Neural cell (in vitro differentiated cells): ENCODE measurements at regions not wholly inside any gene's neighbourhood (a gene's known extent, or its start where the extent isn't known, plus 50 kb on each side); places are given as distances from the start of the nearest gene placed in this dataset.

Experiments used
- H2AFZ ChIP-seq: fragments of 200-600, 300-800 bp; sonication (generic), shearing (Covaris generic); 2 replicates; pipeline ENCODE4 v1.6.0; 2014; ENCODE audit warnings: low read depth, mild to moderate bottlenecking, antibody characterized with exemption, low read length, moderate library complexity
- H3F3A ChIP-seq: fragments of 200-600 bp; shearing (Covaris generic); 2 replicates; pipeline ENCODE4 v1.6.1; 2016; ENCODE audit warnings: mild to moderate bottlenecking, moderate library complexity, mixed read lengths, antibody characterized with exemption, low read length; ENCODE audit not compliant: insufficient read depth, poor library complexity, severe bottlenecking
- H3K27ac ChIP-seq: fragments of 200-600, 300-800 bp; sonication (generic), shearing (Covaris generic); 2 replicates; pipeline ENCODE4 v1.5.1; 2014; ENCODE audit warnings: mild to moderate bottlenecking, low read length, moderate library complexity
- H3K27me3 ChIP-seq: fragments of 300-800, 200-600 bp; sonication (generic), shearing (Covaris generic); 2 replicates; pipeline ENCODE4 v1.6.0; 2014; ENCODE audit warnings: mild to moderate bottlenecking, low read depth, low read length, moderate library complexity; ENCODE audit not compliant: insufficient read depth
- H3K36me3 ChIP-seq: fragments of 300-800, 200-600 bp; sonication (generic), shearing (Covaris generic); 2 replicates; pipeline ENCODE4 v1.5.1; 2014; ENCODE audit warnings: mild to moderate bottlenecking, antibody characterized with exemption, low read length, moderate library complexity; ENCODE audit not compliant: insufficient read depth
- H3K4me2 ChIP-seq: fragments of 300-800, 200-600 bp; sonication (generic), shearing (Covaris generic); 2 replicates; pipeline ENCODE4 v1.6.0; 2014; ENCODE audit warnings: mild to moderate bottlenecking, low read length
- H3K4me3 ChIP-seq: fragments of 300-800, 200-600 bp; sonication (generic), shearing (Covaris generic); 2 replicates; pipeline ENCODE4 v1.5.1; 2014; ENCODE audit warnings: mild to moderate bottlenecking, low read length, moderate library complexity
- H3K79me2 ChIP-seq: fragments of 200-600 bp; shearing (Covaris generic); replicated peaks from 2 replicates; pipeline ENCODE4 v1.6.0; 2014; ENCODE audit warnings: mild to moderate bottlenecking, low read length, moderate library complexity; ENCODE audit not compliant: insufficient read depth
- H3K9ac ChIP-seq: fragments of 300-800, 200-600 bp; sonication (generic), shearing (Covaris generic); 2 replicates; pipeline ENCODE4 v1.6.1; 2016; ENCODE audit warnings: mild to moderate bottlenecking, low read length, mixed read lengths
- H3K9me2 ChIP-seq: fragments of 200-600 bp; shearing (Covaris generic); 2 replicates; pipeline ENCODE4 v1.6.1; 2016; ENCODE audit warnings: mild to moderate bottlenecking, low read length, mixed read lengths; ENCODE audit not compliant: insufficient read depth
- H3K9me3 ChIP-seq: fragments of 200-600, 300-800 bp; sonication (generic), shearing (Covaris generic); 2 replicates; pipeline ENCODE4 v1.6.1; 2016; ENCODE audit warnings: mild to moderate bottlenecking, mixed run types, low read length, moderate library complexity, mixed read lengths
- H4K20me1 ChIP-seq: fragments of 200-600 bp; shearing (Covaris generic); 2 replicates; pipeline ENCODE4 v1.6.1; 2016; ENCODE audit warnings: mild to moderate bottlenecking, mixed run types; ENCODE audit not compliant: insufficient read depth
- CTCF ChIP-seq: fragments of 450-650 bp; IDR thresholded peaks from 2 replicates; pipeline ENCODE4 v1.5.1; 2014; ENCODE audit warnings: antibody characterized with exemption, mild to moderate bottlenecking, moderate library complexity; ENCODE audit not compliant: poor library complexity, severe bottlenecking
- EP300 ChIP-seq: fragments of 450-650 bp; conservative IDR thresholded peaks from 2 replicates; pipeline ENCODE4 v1.6.1; 2014; ENCODE audit warnings: antibody characterized with exemption, mild to moderate bottlenecking, moderate library complexity; ENCODE audit not compliant: poor library complexity, severe bottlenecking
- EZH2 ChIP-seq: fragments of 200-600, 300-800 bp; shearing (Covaris generic), sonication (generic); IDR thresholded peaks from 2 replicates; pipeline ENCODE4 v1.6.1; 2014; ENCODE audit warnings: antibody characterized with exemption, low read length, borderline replicate concordance, mild to moderate bottlenecking; ENCODE audit not compliant: insufficient read depth, poor library complexity, severe bottlenecking
- MXI1 ChIP-seq: fragments of 450-650 bp; conservative IDR thresholded peaks from 2 replicates; pipeline ENCODE4 v1.6.1; 2014; ENCODE audit warnings: antibody characterized with exemption, mild to moderate bottlenecking; ENCODE audit not compliant: poor library complexity, severe bottlenecking
- POLR2AphosphoS5 ChIP-seq: IDR thresholded peaks from 2 replicates; pipeline ENCODE4 v1.6.1; 2012
- RAD21 ChIP-seq: fragments of 450-650 bp; conservative IDR thresholded peaks from 2 replicates; pipeline ENCODE4 v1.6.1; 2014; ENCODE audit warnings: antibody characterized with exemption, mild to moderate bottlenecking, moderate library complexity
- SMC3 ChIP-seq: fragments of 450-650 bp; conservative IDR thresholded peaks from 2 replicates; pipeline ENCODE4 v1.6.1; 2014; ENCODE audit warnings: antibody characterized with exemption, mild to moderate bottlenecking, moderate library complexity; ENCODE audit not compliant: poor library complexity
- TAF1 ChIP-seq: IDR thresholded peaks from 2 replicates; pipeline ENCODE4 v1.6.1; 2012; ENCODE audit warnings: low read depth
- TF ChIP-seq, protein P1 (sequence below): IDR thresholded peaks from 2 replicates; pipeline ENCODE4 v1.6.1; 2012; ENCODE audit warnings: borderline replicate concordance

DNA sequence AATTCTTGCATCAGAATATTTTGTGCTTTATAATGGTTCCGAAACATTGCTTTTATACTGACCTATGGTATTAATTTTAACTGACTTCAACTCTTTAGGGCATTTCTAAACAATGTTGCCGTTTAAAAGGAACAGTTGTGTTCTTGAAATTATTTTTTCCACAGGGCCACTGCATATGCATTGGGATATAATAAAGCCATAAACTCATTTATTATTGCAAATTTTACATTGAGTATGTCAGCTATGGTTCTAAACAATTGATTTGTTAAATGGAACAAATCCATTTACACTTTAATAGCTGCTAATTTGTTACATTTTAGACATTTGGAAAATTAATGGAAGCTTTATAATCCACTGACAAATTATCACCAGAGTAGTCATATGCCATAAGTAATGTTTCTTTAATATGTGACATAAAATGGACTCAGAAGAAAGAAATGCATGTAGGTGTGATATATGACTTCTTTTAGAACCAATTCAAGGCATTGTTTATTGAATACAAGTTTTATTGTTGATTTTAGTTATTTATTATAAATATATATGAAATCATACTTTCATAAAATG, 553.3 kb downstream of the TLL1 start:
- Histone ChIP-seq H3K9me3 (no peaks in the 10 kb centered on the region), H3K9ac (no peak overlapping the region), H3K4me2 (no peak overlapping the region), H3K27ac (no peak overlapping the region), H3K36me3 (no peaks in the 10 kb centered on the region), H4K20me1 (no peaks in the 10 kb centered on the region), H3K4me3 (no peak overlapping the region), H3K9me2 (no peaks in the 10 kb centered on the region), H3F3A (no peaks in the 10 kb centered on the region), H2AFZ (no peak overlapping the region), H3K27me3 (no peaks in the 10 kb centered on the region), H3K79me2 (no peaks in the 10 kb centered on the region)
- TF ChIP-seq RAD21 (no peak), SMC3 (no peak), MXI1 (no peak), POLR2AphosphoS5 (no peak), EP300 (no peak), CTCF (no peak), EZH2 (no peak), TAF1 (no peak)
- TF ChIP-seq, protein P1, sequence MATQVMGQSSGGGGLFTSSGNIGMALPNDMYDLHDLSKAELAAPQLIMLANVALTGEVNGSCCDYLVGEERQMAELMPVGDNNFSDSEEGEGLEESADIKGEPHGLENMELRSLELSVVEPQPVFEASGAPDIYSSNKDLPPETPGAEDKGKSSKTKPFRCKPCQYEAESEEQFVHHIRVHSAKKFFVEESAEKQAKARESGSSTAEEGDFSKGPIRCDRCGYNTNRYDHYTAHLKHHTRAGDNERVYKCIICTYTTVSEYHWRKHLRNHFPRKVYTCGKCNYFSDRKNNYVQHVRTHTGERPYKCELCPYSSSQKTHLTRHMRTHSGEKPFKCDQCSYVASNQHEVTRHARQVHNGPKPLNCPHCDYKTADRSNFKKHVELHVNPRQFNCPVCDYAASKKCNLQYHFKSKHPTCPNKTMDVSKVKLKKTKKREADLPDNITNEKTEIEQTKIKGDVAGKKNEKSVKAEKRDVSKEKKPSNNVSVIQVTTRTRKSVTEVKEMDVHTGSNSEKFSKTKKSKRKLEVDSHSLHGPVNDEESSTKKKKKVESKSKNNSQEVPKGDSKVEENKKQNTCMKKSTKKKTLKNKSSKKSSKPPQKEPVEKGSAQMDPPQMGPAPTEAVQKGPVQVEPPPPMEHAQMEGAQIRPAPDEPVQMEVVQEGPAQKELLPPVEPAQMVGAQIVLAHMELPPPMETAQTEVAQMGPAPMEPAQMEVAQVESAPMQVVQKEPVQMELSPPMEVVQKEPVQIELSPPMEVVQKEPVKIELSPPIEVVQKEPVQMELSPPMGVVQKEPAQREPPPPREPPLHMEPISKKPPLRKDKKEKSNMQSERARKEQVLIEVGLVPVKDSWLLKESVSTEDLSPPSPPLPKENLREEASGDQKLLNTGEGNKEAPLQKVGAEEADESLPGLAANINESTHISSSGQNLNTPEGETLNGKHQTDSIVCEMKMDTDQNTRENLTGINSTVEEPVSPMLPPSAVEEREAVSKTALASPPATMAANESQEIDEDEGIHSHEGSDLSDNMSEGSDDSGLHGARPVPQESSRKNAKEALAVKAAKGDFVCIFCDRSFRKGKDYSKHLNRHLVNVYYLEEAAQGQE = no peak

- no peaks in the 10 kb centered on the region for H3K36me3 ChIP-seq
- no peak overlapping the region for H2AFZ ChIP-seq
- H3K9me3 ChIP-seq = no peaks in the 10 kb centered on the region
- no peaks in the 10 kb centered on the region for H3F3A ChIP-seq
- no peaks in the 10 kb centered on the region for H4K20me1 ChIP-seq
- H3K27me3 ChIP-seq = no peaks in the 10 kb centered on the region
- H3K9me2 ChIP-seq = no peaks in the 10 kb centered on the region
- no peak overlapping the region for H3K9ac ChIP-seq
- H3K27ac ChIP-seq = no peak overlapping the region
- no peak overlapping the region for H3K4me2 ChIP-seq
- no peak overlapping the region for H3K4me3 ChIP-seq
- TF ChIP-seq, protein P1 = no peak
- TF ChIP-seq EZH2 (no peak), RAD21 (no peak), POLR2AphosphoS5 (no peak), TAF1 (no peak), SMC3 (no peak), MXI1 (no peak), CTCF (no peak), EP300 (no peak)
- no peaks in the 10 kb centered on the region for H3K79me2 ChIP-seq
These were observed 559.1 kb downstream of the TLL1 start for GRCh38 chr4:166432125-166432524.
